GM10266 (cell line): ENCODE measurements at regions not wholly inside any gene's neighbourhood (a gene's known extent, or its start where the extent isn't known, plus 50 kb on each side); places are given as distances from the start of the nearest gene placed in this dataset.

Source experiments
- DNase-seq: peaks from one replicate; pipeline ENCODE4 v3.0.0; 2012; ENCODE audit errors: extremely low spot score
- TF ChIP-seq, protein P1 (sequence below): IDR thresholded peaks from 2 replicates; pipeline ENCODE4 v1.5.1; 2012; ENCODE audit warnings: mild to moderate bottlenecking, low read depth; ENCODE audit not compliant: control insufficient read depth, insufficient read depth; ENCODE audit errors: missing control alignments

DNA sequence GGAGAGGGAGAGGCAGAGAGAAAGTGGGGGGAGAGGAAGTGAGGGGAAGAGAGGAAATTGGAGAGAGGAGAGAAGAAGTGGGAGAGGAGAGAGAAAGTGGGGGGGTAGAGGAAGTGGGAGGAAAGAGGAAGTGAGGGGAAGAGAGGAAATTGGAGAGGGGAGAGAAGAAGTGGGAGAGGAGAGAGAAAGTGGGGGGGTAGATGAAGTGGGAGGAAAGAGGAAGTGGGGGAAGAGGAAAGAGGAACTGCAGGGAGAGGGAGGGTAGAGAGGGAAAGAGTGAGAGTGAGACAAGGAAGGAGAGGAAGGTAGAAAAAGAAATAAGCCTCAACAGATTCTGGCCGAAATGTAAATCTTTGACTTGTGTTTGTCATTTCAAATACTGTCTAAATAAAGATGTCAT, 146.6 kb downstream of the KLF12 start:
- DNase-seq, result no peak

DNA sequence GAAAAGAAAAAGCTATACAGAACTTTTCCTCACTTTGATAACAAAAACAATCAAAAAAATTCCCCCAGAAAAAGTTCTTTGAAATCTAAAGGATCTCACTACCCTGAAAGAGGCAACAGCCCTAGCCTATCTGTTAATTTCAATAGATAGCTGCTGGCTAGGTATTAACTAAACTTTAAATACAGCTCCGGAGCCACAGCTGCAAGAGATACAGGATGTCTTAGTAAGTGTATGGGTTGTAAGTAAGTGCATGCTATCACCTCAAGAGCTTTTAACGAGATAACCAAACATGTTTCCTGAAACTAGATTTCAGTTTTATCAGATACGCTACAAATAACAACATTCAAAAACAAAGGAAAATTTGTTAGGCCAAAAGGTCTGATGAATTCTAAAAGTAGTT, 148.4 kb downstream of the KLF12 start:
- TF ChIP-seq, protein P1, sequence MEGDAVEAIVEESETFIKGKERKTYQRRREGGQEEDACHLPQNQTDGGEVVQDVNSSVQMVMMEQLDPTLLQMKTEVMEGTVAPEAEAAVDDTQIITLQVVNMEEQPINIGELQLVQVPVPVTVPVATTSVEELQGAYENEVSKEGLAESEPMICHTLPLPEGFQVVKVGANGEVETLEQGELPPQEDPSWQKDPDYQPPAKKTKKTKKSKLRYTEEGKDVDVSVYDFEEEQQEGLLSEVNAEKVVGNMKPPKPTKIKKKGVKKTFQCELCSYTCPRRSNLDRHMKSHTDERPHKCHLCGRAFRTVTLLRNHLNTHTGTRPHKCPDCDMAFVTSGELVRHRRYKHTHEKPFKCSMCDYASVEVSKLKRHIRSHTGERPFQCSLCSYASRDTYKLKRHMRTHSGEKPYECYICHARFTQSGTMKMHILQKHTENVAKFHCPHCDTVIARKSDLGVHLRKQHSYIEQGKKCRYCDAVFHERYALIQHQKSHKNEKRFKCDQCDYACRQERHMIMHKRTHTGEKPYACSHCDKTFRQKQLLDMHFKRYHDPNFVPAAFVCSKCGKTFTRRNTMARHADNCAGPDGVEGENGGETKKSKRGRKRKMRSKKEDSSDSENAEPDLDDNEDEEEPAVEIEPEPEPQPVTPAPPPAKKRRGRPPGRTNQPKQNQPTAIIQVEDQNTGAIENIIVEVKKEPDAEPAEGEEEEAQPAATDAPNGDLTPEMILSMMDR, result no peak
- no peak for DNase-seq

More for the DNA sequence above, 146.6 kb downstream of the KLF12 start:
- TF ChIP-seq, protein P1, result no peak

DNA sequence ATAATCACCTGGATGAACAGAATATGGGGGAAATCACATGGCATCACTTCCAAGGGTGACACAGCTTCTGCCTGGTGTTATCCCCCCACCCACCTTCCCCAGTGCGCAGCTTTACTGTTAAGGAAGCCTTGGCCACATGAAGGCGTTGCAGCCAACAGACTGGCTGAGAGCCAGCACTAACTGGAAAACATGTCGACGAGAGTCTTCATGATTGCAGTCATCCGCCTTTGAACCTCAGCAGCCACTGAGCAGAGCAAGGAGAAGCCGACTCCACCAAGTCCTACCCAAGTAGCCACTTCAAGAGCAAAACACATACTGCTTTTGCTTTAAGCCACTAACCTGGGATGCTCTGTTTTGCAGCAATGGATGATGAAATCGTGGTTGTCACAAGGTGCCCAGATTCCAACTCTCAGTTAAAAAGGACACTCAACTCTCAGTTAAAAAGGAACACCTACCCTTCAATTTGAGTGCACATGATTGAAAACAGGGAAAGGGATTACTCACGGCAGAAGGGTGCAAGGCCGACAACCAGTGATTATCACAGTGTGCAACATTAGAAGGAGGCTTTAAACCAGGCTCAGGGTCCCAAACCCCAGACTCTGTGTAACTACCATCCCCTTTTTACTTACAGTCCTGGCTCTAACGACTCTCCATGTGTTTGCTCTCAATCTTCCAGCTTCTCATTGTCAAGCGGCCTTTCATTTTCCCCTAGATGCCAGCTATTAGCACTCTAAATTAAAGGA, 149.1 kb downstream of the KLF12 start:
- TF ChIP-seq, protein P1, result no peak
- DNase-seq, result no peak

DNA sequence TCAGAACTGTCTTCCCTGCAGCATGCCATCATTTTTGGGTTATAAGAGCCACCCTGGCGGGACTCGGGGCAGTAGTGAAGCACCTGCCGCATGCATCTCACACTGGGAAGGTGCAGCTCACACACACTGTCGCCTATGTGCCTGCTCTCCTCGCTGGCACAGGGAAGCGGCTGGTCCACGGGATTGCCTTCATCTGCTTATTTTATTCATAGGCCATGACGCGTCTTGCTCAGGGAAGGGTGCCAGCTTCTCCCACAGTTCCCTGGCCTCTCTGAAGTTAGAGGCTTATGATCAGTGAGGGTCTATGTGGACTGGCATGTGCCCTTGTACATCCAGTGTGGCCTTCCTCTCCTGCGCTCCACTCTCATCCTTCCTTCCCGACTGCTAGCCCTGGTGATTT, 150.0 kb downstream of the KLF12 start:
- TF ChIP-seq, protein P1, result no peak
- no peak for DNase-seq

DNA sequence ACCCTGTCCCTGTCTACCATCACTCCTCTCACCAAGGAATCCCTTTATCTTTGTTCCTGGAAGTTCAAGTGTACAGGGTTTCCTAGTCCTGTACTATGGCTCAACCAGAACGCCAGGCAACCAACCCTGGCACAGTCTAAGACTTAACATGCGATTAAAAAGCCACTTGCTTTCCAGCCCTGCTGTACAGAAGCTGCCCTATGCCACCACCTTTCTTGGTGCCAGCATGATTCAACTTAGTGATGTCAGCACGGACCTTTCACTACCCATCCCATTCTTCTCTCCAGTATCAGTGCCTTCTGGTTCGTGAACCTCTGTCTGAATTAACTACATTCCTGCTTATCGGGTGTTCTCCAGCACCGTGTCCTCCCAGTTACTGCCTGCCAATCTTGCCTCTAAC, 151.1 kb downstream of the KLF12 start:
- no peak for DNase-seq
- TF ChIP-seq, protein P1, result no peak

DNA sequence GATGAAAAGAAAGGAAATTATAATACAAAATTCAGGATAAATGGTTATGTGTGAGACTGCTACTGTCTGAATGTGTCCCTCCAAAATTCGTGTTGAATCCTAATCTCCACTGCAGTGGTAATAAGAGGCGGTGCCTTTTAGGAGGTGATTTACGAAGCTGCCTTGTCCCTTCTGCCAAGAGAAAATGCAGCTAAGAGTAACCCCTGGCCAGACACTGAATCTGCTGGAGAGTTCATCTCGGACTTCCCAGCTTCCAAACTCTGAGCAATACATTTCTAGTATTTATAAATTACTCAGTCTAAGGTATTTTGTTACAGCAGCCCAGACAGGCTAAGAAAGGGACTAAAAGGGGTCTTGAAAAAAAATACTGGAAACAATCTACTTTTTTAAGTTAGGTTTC, 152.6 kb downstream of the KLF12 start:
- no peak for DNase-seq
- TF ChIP-seq, protein P1, result no peak

DNA sequence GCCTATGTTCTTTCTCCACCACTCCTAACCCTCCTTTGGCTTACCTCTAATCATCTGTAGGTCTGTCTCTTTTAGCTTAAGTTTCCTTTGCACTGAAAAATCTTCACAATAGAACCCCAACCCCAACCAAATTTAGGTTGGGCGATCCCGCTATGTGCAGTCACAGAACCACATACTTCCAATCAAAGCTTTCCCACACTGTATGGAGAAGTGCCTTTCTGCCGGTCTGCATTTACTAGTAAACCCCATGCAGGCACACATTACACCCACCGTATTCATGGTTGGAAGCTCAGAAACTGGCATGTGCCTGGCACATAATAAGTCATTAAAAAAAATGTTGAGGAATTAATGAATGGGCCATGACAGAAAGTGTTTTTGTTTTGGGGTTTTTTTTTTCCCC, 158.4 kb downstream of the KLF12 start:
- TF ChIP-seq, protein P1, result no peak
- DNase-seq, result no peak
